Endothelial cell of umbilical vein (primary cell): ENCODE measurements at regions not wholly inside any gene's neighbourhood (a gene's known extent, or its start where the extent isn't known, plus 50 kb on each side); places are given as distances from the start of the nearest gene placed in this dataset.

Experiments
- BruUV-seq: library from RNA; stranded (reverse); fragments of 400-500 nt; replicated peaks from 2 replicates; lab custom pipeline; 2021; lab: Mats Ljungman, UMichigan
- CTCF ChIA-PET: fragments of 300-600, 350-600 bp; sonication (Branson Sonifier 250); formaldehyde crosslinking; loops from one replicate; lab custom pipeline; 2021; ENCODE audit warnings: antibody characterized with exemption, inconsistent platforms; lab: Charles Lee
- POLR2A ChIA-PET: fragments of 300-600, 350-600 bp; sonication (Branson Sonifier 250); formaldehyde crosslinking; loops from one replicate; lab custom pipeline; 2021; ENCODE audit warnings: antibody characterized with exemption, inconsistent platforms; lab: Charles Lee
- DNase-seq: peaks from one replicate; pipeline ENCODE4 v3.0.0-alpha.2; 2011; ENCODE audit warnings: low read depth, low spot score
- FAIRE-seq: peaks from 2 replicates; lab custom pipeline; 2011; peaks lifted over from hg19 to GRCh38; lab: Jason Lieb, UNC
- H2AFZ ChIP-seq: 2 replicates; pipeline ENCODE4 v1.6.0; 2012; ENCODE audit warnings: low read depth, low read length, control low read depth, inconsistent platforms
- H3K27ac ChIP-seq: 2 replicates; pipeline ENCODE4 v1.5.1; 2011; ENCODE audit warnings: low read depth, mild to moderate bottlenecking, control low read depth, low read length, moderate library complexity; ENCODE audit not compliant: insufficient read depth
- H3K27me3 ChIP-seq, 2 experiments: 2 replicates each; pipeline versions ENCODE4 v1.6.0 to v1.6.1; 2011; ENCODE audit warnings: low read length in 2 of 2, mixed read lengths in 1 of 2; ENCODE audit not compliant: control insufficient read depth in 2 of 2, insufficient read depth in 2 of 2
- H3K36me3 ChIP-seq, 2 experiments: 2 replicates in 1 of 2; 3 replicates in 1 of 2; pipeline ENCODE4 v1.5.1; 2011; ENCODE audit warnings: low read length in 2 of 2, mild to moderate bottlenecking in 1 of 2, moderate library complexity in 1 of 2; ENCODE audit not compliant: control insufficient read depth in 2 of 2, insufficient read depth in 2 of 2; ENCODE audit errors: extremely low read depth in 1 of 2
- H3K4me1 ChIP-seq: 3 replicates; pipeline ENCODE4 v1.5.1; 2011; ENCODE audit warnings: mild to moderate bottlenecking, low read length; ENCODE audit not compliant: control insufficient read depth, insufficient read depth; ENCODE audit errors: extremely low read depth
- H3K4me2 ChIP-seq: 2 replicates; pipeline ENCODE4 v1.6.1; 2011; ENCODE audit warnings: low read length, control low read depth, mixed read lengths; ENCODE audit not compliant: insufficient read depth
- H3K4me3 ChIP-seq, 3 experiments: fragments of 200-600 bp in 1 of 3; sonication (generic), shearing (Covaris generic) in 1 of 3; replicated peaks in 1 of 3; 2 replicates each; pipeline ENCODE4 v1.5.1; 2011 to 2016; ENCODE audit warnings: control low read depth in 3 of 3, low read length in 3 of 3, mild to moderate bottlenecking in 2 of 3, inconsistent platforms in 1 of 3, low read depth in 1 of 3, moderate library complexity in 1 of 3; ENCODE audit not compliant: insufficient read depth in 1 of 3
- H3K79me2 ChIP-seq: 2 replicates; pipeline ENCODE4 v1.6.0; 2012; ENCODE audit warnings: low read length, inconsistent platforms; ENCODE audit not compliant: control insufficient read depth, insufficient read depth
- H3K9ac ChIP-seq: replicated peaks from 2 replicates; pipeline ENCODE3; 2011; ENCODE audit warnings: low read length, control low read depth; ENCODE audit not compliant: insufficient read depth; ENCODE audit errors: extremely low read depth
- H3K9me1 ChIP-seq: replicated peaks from 3 replicates; pipeline ENCODE4 v1.6.0; 2011; ENCODE audit warnings: mild to moderate bottlenecking, low read length; ENCODE audit not compliant: control insufficient read depth, insufficient read depth; ENCODE audit errors: extremely low read depth
- H3K9me3 ChIP-seq: replicated peaks from 2 replicates; pipeline ENCODE4 v1.5.1; 2012; ENCODE audit warnings: low read length, inconsistent platforms; ENCODE audit not compliant: control insufficient read depth, insufficient read depth
- H4K20me1 ChIP-seq: replicated peaks from 2 replicates; pipeline ENCODE3; 2011; ENCODE audit warnings: mild to moderate bottlenecking, low read length; ENCODE audit not compliant: control insufficient read depth, insufficient read depth; ENCODE audit errors: extremely low read depth
- CTCF ChIP-seq, 2 donors: IDR thresholded peaks; 1 replicate in 1 of 2; 2 replicates in 1 of 2; pipeline ENCODE4 v1.5.1; 2011; ENCODE audit warnings: low read length in 2 of 2, mild to moderate bottlenecking in 2 of 2, moderate library complexity in 2 of 2, control low read depth in 1 of 2, inconsistent platforms in 1 of 2, low read depth in 1 of 2; ENCODE audit not compliant: insufficient read depth in 1 of 2; ENCODE audit errors: extremely low read depth in 1 of 2
- EZH2 ChIP-seq: IDR thresholded peaks from 2 replicates; pipeline ENCODE4 v1.6.1; 2012; ENCODE audit warnings: borderline replicate concordance, low read depth, mild to moderate bottlenecking, moderate library complexity, low read length, inconsistent platforms; ENCODE audit not compliant: severe bottlenecking
- FOS ChIP-seq: IDR thresholded peaks from 2 replicates; pipeline ENCODE4 v1.6.1; 2011; ENCODE audit warnings: mild to moderate bottlenecking, low read length, moderate library complexity, borderline replicate concordance; ENCODE audit not compliant: insufficient read depth
- GATA2 ChIP-seq: IDR thresholded peaks from 2 replicates; pipeline ENCODE4 v1.7.0; 2011; ENCODE audit warnings: low read depth, mild to moderate bottlenecking, moderate library complexity, mixed read lengths, low read length; ENCODE audit not compliant: insufficient read length, insufficient read depth
- JUN ChIP-seq: IDR thresholded peaks from 2 replicates; pipeline ENCODE4 v1.6.1; 2011; ENCODE audit warnings: borderline replicate concordance, low read depth; ENCODE audit not compliant: insufficient read length, insufficient read depth
- MAX ChIP-seq: IDR thresholded peaks from 2 replicates; pipeline ENCODE4 v1.6.1; 2011; ENCODE audit not compliant: insufficient read depth, insufficient read length
- MYC ChIP-seq: IDR thresholded peaks from one replicate; pipeline ENCODE4 v1.6.1; 2011; ENCODE audit warnings: mild to moderate bottlenecking, low read depth, low read length
- POLR2A ChIP-seq: IDR thresholded peaks from 2 replicates; pipeline ENCODE4 v1.6.1; 2012; ENCODE audit warnings: low read depth, mild to moderate bottlenecking, control low read depth, low read length
- POLR2AphosphoS5 ChIP-seq: IDR thresholded peaks from 2 replicates; pipeline ENCODE4 v1.6.1; 2012; ENCODE audit warnings: low read depth, mild to moderate bottlenecking, control low read depth, low read length, moderate library complexity; ENCODE audit not compliant: insufficient read depth
- dilution Hi-C: fragments of 300-500 bp; cut with MboI; formaldehyde crosslinking; loops from one replicate; pipeline ENCODE4 v1.15.0; 2019; ENCODE audit warnings: low sequenced_read_pairs; ENCODE audit not compliant: extremely low pct_ligation_motif_present
- intact Hi-C: fragments of 100-400 bp; cut with micrococcal nuclease; formaldehyde crosslinking; loops from one replicate; pipeline ENCODE4 v1.10.0; 2022

- Histone ChIP-seq H3K79me2 (no peaks in the 10 kb centered on the region), H2AFZ (no peak overlapping the region), H3K9ac (no peak overlapping the region), H3K4me1 (peaks cover 10% of the 10 kb centered on the region), H3K9me3 (no peaks in the 10 kb centered on the region), H3K4me3 (no peak overlapping the region), H4K20me1 (no peaks in the 10 kb centered on the region), H3K9me1 (no peaks in the 10 kb centered on the region), H3K4me2 (no peak overlapping the region), H3K27me3 (no peaks in the 10 kb centered on the region), H3K27ac (no peak overlapping the region), H3K36me3 (no peaks in the 10 kb centered on the region)
- ChIA-PET POLR2A (no interaction called here), CTCF (no interaction called here)
- FAIRE-seq (no peak), DNase-seq (no peak)
- intact Hi-C loops (no loop called here), dilution Hi-C loops (no loop called here)
- BruUV-seq, result no TSS peak
- no peak for TF ChIP-seq POLR2AphosphoS5
- no peak for TF ChIP-seq POLR2A
- TF ChIP-seq EZH2, result no peak
- no peak for TF ChIP-seq FOS
- no peak for TF ChIP-seq MYC
- no peak for TF ChIP-seq GATA2
- TF ChIP-seq JUN, result no peak
Measured at GRCh38 chr13:110774490-110774889, 61.0 kb downstream of the ING1 start.

- no peaks in the 10 kb centered on the region for H3K9me1 ChIP-seq
- ChIA-PET POLR2A (no interaction called here), CTCF (no interaction called here)
- no peak for TF ChIP-seq POLR2A
- TF ChIP-seq MAX, result no peak
- TF ChIP-seq CTCF (IDR thresholded peaks at IDR 0.05; ENCODE audit: extremely low read depth in 1 of 2, insufficient read depth in 1 of 2, low read depth in 1 of 2, low read length in 2 of 2), result no peak
- TF ChIP-seq EZH2, result no peak
- no peak for TF ChIP-seq GATA2
- TF ChIP-seq MYC, result no peak
- no peak for TF ChIP-seq POLR2AphosphoS5
- H4K20me1 ChIP-seq, result no peaks in the 10 kb centered on the region
- no peaks in the 10 kb centered on the region for H3K9me3 ChIP-seq
- H3K27ac ChIP-seq, result no peak overlapping the region
- intact Hi-C loops, result no loop called here
- no peak overlapping the region for H3K4me2 ChIP-seq
- H3K9ac ChIP-seq, result no peak overlapping the region
- DNase-seq (no peak), FAIRE-seq (no peak)
- H3K27me3 ChIP-seq, result no peaks in the 10 kb centered on the region
- H3K4me1 ChIP-seq, result peaks cover 8% of the 10 kb centered on the region
- dilution Hi-C loops, result no loop called here
- no peak overlapping the region for H2AFZ ChIP-seq
- H3K79me2 ChIP-seq, result no peaks in the 10 kb centered on the region
- H3K36me3 ChIP-seq, result no peaks in the 10 kb centered on the region
- H3K4me3 ChIP-seq, result no peak overlapping the region
- no TSS peak for BruUV-seq
Measured at GRCh38 chr13:110775576-110775975, 62.1 kb downstream of the ING1 start.
